PC-3 (cell line): ENCODE measurements at regions not wholly inside any gene's neighbourhood (a gene's known extent, or its start where the extent isn't known, plus 50 kb on each side); places are given as distances from the start of the nearest gene placed in this dataset.

ENCODE experiments used
- EZH2 ChIP-seq: fragments of 300-600 bp; sonication (generic); IDR thresholded peaks from one replicate; pipeline ENCODE4 v1.6.1; 2017; ENCODE audit warnings: antibody characterized with exemption, mild to moderate bottlenecking, low read length; ENCODE audit not compliant: unreplicated experiment
- EZH2phosphoT487 ChIP-seq: fragments of 300-600 bp; sonication (generic); IDR thresholded peaks from 2 replicates; pipeline ENCODE4 v1.6.1; 2018; ENCODE audit warnings: mild to moderate bottlenecking, antibody characterized with exemption, low read length, borderline replicate concordance
- TF ChIP-seq, protein P1 (sequence below): fragments of 300-600 bp; sonication (generic); conservative IDR thresholded peaks from 2 replicates; pipeline ENCODE4 v1.5.1; 2017; ENCODE audit warnings: antibody characterized with exemption, low read depth, mild to moderate bottlenecking, low read length

DNA sequence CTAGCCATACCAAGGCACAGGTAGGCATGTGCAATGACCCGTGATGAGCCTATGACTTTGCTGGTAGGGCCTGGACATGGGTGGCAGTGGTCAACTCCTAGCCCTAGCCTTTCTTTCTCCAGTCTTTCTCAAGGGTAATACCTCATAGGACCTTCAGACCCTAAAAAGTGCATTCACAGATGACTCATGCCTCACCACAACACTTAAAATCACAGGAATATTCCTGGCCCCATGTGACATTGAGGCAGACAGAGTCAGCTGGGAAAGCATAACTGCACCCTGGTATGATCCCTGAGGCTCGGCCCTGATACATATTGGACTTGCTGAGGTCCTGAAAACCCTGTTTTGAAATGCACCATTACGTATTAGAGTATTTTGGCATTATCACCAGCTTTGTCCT lies 449.5 kb downstream of the HINT1 start:
- TF ChIP-seq EZH2phosphoT487 (no peak), EZH2 (no peak)
- TF ChIP-seq, protein P1, sequence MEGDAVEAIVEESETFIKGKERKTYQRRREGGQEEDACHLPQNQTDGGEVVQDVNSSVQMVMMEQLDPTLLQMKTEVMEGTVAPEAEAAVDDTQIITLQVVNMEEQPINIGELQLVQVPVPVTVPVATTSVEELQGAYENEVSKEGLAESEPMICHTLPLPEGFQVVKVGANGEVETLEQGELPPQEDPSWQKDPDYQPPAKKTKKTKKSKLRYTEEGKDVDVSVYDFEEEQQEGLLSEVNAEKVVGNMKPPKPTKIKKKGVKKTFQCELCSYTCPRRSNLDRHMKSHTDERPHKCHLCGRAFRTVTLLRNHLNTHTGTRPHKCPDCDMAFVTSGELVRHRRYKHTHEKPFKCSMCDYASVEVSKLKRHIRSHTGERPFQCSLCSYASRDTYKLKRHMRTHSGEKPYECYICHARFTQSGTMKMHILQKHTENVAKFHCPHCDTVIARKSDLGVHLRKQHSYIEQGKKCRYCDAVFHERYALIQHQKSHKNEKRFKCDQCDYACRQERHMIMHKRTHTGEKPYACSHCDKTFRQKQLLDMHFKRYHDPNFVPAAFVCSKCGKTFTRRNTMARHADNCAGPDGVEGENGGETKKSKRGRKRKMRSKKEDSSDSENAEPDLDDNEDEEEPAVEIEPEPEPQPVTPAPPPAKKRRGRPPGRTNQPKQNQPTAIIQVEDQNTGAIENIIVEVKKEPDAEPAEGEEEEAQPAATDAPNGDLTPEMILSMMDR = no peak
